ENCODE measurements at regions not wholly inside any gene's neighbourhood (a gene's known extent, or its start where the extent isn't known, plus 50 kb on each side); places are given as distances from the start of the nearest gene placed in this dataset.

GRCh38 chr9:72471096-72471495 is 50.3 kb upstream of the TMC1 start:
- Histone ChIP-seq H3K4me3 (replicated peaks in 1 of 3; ENCODE audit: insufficient read depth in 1 of 3, low read depth in 2 of 3, low read length in 3 of 3) (no peak overlapping the region), H3K4me1 (ENCODE audit: insufficient read depth, low read length) (no peaks in the 10 kb centered on the region), H3K9me3 (ENCODE audit: low read length) (no peaks in the 10 kb centered on the region), H3K27me3 (ENCODE audit: control insufficient read depth in 1 of 2, insufficient read depth in 2 of 2, low read length in 2 of 2) (no peaks in the 10 kb centered on the region), H4K20me1 (ENCODE audit: insufficient read depth, low read length) (no peaks in the 10 kb centered on the region), H3K9ac (ENCODE audit: insufficient read depth, low read depth, low read length) (no peak overlapping the region), H3K27ac (ENCODE audit: extremely low read length, insufficient read depth, low read length) (no peak overlapping the region), H3K36me3 (replicated peaks in 1 of 2; ENCODE audit: control insufficient read depth in 1 of 2, insufficient read depth in 2 of 2, low read length in 2 of 2) (no peaks in the 10 kb centered on the region), H2AFZ (ENCODE audit: low read length) (no peak overlapping the region), H3K79me2 (ENCODE audit: insufficient read depth, low read length) (no peaks in the 10 kb centered on the region), H3K4me2 (ENCODE audit: low read depth, low read length) (no peak overlapping the region)
- intact Hi-C loops (cut with micrococcal nuclease; ENCODE audit: unreplicated experiment), result loop anchor here (10.0 kb wide), 1 partner anchor 1554 kb away; no protein-coding TSS in a partner anchor
- CTCF ChIA-PET (ENCODE audit: low intra/inter-chr PET ratio, low total read pairs), result no interaction called here
- FAIRE-seq (no peak), DNase-seq (ENCODE audit: low spot score) (no peak), ATAC-seq (no peak)
- 4% methylated on average over 2 of the region's 2 CpGs for whole genome bisulfite sequencing (ENCODE audit: low lambda C conversion rate)
- BruUV-seq (replicated peaks), result no TSS peak
- in situ Hi-C loops (cut with HindIII; ENCODE audit: extremely low pct_ligation_motif_present, low pct_unique_long_range_greater_than_20kb), result no loop called here
- POLR2A ChIA-PET, result no interaction called here
- TF ChIP-seq RNF2 (conservative IDR thresholded peaks at IDR 0.05; ENCODE audit: low read depth) (no peak), POLR2AphosphoS2 (IDR thresholded peaks at IDR 0.05; ENCODE audit: low read depth, low read length) (no peak), AGO2 (optimal IDR thresholded peaks at IDR 0.05; ENCODE audit: low read depth, low read length) (no peak), KMT2B (CRISPR knock-in tag; IDR thresholded peaks at IDR 0.05) (no peak), ZNF549 (CRISPR knock-in tag; IDR thresholded peaks at IDR 0.05) (no peak), CEBPZ (IDR thresholded peaks at IDR 0.05; ENCODE audit: low read length) (no peak), ZNF432 (CRISPR knock-in tag; IDR thresholded peaks at IDR 0.05; ENCODE audit: borderline replicate concordance) (no peak), YEATS4 (CRISPR knock-in tag; IDR thresholded peaks at IDR 0.05; ENCODE audit: borderline replicate concordance) (no peak), ELF4 (CRISPR knock-in tag; IDR thresholded peaks at IDR 0.05; ENCODE audit: borderline replicate concordance) (no peak), ZNF530 (CRISPR knock-in tag; IDR thresholded peaks at IDR 0.05; ENCODE audit: low read depth) (no peak), MAFF (IDR thresholded peaks at IDR 0.05; ENCODE audit: low read depth, low read length) (no peak), RBFOX2 (IDR thresholded peaks at IDR 0.05; ENCODE audit: low read depth, low read length) (no peak)
- TF ChIP-seq, protein P1, sequence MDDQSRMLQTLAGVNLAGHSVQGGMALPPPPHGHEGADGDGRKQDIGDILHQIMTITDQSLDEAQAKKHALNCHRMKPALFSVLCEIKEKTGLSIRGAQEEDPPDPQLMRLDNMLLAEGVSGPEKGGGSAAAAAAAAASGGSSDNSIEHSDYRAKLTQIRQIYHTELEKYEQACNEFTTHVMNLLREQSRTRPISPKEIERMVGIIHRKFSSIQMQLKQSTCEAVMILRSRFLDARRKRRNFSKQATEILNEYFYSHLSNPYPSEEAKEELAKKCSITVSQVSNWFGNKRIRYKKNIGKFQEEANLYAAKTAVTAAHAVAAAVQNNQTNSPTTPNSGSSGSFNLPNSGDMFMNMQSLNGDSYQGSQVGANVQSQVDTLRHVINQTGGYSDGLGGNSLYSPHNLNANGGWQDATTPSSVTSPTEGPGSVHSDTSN (CRISPR knock-in tag; IDR thresholded peaks at IDR 0.05; ENCODE audit: borderline replicate concordance), result no peak
- TF ChIP-seq, protein P2, sequence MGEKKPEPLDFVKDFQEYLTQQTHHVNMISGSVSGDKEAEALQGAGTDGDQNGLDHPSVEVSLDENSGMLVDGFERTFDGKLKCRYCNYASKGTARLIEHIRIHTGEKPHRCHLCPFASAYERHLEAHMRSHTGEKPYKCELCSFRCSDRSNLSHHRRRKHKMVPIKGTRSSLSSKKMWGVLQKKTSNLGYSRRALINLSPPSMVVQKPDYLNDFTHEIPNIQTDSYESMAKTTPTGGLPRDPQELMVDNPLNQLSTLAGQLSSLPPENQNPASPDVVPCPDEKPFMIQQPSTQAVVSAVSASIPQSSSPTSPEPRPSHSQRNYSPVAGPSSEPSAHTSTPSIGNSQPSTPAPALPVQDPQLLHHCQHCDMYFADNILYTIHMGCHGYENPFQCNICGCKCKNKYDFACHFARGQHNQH (CRISPR knock-in tag; IDR thresholded peaks at IDR 0.05), result no peak
- TF ChIP-seq, protein P3, sequence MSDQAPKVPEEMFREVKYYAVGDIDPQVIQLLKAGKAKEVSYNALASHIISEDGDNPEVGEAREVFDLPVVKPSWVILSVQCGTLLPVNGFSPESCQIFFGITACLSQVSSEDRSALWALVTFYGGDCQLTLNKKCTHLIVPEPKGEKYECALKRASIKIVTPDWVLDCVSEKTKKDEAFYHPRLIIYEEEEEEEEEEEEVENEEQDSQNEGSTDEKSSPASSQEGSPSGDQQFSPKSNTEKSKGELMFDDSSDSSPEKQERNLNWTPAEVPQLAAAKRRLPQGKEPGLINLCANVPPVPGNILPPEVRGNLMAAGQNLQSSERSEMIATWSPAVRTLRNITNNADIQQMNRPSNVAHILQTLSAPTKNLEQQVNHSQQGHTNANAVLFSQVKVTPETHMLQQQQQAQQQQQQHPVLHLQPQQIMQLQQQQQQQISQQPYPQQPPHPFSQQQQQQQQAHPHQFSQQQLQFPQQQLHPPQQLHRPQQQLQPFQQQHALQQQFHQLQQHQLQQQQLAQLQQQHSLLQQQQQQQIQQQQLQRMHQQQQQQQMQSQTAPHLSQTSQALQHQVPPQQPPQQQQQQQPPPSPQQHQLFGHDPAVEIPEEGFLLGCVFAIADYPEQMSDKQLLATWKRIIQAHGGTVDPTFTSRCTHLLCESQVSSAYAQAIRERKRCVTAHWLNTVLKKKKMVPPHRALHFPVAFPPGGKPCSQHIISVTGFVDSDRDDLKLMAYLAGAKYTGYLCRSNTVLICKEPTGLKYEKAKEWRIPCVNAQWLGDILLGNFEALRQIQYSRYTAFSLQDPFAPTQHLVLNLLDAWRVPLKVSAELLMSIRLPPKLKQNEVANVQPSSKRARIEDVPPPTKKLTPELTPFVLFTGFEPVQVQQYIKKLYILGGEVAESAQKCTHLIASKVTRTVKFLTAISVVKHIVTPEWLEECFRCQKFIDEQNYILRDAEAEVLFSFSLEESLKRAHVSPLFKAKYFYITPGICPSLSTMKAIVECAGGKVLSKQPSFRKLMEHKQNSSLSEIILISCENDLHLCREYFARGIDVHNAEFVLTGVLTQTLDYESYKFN (CRISPR knock-in tag; conservative IDR thresholded peaks at IDR 0.05), result no peak
- TF ChIP-seq, protein P4, sequence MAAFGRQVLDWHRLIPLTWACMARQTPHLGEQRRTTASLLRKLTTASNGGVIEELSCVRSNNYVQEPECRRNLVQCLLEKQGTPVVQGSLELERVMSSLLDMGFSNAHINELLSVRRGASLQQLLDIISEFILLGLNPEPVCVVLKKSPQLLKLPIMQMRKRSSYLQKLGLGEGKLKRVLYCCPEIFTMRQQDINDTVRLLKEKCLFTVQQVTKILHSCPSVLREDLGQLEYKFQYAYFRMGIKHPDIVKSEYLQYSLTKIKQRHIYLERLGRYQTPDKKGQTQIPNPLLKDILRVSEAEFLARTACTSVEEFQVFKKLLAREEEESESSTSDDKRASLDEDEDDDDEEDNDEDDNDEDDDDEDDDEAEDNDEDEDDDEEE (CRISPR knock-in tag; IDR thresholded peaks at IDR 0.05), result no peak
